NCI-H82 (cell line): ENCODE measurements at regions not wholly inside any gene's neighbourhood (a gene's known extent, or its start where the extent isn't known, plus 50 kb on each side); places are given as distances from the start of the nearest gene placed in this dataset.

Experiments used
- DNase-seq: peaks from one replicate; lab custom pipeline; 2025; lab: John Stamatoyannopoulos, UW

DNA sequence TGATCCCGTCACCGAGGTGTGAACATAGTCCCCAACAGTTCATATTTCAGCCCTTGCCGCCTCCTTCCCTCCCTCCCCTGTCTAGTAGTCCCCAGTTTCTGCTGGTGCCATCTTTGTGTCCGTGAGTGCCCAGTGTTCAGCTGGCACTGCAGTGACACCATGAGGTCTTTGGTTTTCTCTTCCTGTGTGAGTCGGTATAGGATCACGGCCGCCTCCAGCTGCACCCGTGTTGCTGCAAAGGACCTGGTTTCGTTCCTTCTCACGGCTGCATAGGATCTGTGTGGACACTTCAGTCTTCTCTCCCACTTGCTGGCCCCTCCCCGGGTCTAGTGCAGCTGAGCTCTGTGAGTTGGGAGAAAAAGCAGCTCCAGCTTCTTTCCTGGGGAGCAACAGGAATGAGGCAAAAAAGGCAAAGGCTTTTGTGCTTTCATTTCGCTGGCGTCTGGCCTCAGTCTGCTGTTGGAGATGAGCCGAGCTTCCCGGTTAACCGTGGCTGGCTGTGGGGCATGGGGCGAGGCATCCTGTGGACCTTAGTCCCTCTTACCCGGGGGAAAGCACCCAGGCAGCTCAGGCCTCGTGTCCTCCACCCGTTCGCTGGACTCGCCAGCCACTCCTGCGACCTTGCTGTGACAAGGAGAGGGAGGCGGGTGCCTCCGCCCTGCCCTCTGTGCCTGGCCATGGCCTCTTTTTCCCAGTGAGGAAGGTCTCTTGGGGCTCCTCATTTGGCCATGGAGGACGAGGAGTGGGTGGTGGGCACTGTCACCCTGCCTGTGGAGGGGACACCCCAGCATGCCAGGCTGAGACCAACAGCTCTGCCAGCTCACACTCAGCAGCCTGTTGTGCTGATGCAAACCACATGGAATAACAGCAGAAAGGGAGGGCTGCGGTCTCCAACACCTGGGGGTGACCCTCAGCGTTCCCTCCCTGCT is 196.5 kb downstream of the TEX29 start:
- DNase-seq = no peak

GRCh38 chr13:111517641-111518010 is 197.2 kb downstream of the TEX29 start:
- DNase-seq = no peak

DNA sequence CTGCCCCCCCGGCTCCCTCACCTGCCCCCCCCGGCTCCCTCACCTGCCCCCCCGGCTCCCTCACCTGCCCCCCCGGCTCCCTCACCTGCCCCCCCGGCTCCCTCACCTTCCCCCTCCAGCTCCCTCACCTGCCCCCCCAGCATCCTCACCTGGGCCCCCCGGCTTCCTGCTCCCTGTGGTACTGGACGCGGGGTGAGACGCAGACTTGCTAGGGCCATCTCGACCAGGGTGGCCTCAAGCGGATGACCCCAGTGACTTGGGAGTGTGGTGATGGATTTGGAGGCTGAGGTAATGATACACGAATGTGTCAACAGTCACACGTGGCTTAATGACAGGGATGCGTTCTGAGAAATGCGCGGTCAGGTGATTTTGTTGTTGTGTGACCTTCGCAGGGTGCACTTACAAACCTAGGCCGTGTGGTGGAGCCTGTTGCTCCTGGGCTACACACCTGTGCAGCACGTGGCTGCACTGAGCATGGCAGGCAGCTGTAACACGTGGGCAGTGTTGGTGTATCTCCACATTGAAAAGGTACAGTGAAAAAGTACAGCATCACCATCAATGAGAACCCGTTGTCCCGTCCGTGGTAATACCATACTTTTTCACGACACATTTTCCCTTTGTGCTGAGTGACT is 197.8 kb downstream of the TEX29 start:
- peak; percentile 27 for DNase-seq

DNA sequence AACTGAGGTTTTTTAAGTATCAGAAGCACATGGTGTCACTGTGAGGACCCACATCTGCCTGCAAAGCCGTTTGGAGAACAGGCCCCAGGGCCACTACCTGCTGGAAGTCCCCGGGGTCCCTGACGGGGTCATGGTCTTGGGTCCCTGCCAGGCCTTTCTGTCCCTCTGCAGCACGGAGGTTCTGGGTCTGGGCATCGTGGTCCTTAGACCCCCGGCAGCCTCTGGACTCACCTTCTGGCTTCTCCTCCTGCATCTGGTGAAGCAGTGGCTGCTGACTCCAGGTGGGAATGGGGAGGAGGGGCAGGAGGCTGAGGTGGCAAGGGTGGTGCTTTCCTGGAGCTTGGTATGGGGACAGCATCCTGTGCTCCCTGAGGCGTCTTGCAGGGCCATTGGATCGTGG is 198.6 kb downstream of the TEX29 start:
- no peak for DNase-seq

- DNase-seq = no peak
Measured at GRCh38 chr13:111519490-111520170, 199.2 kb downstream of the TEX29 start.

DNA sequence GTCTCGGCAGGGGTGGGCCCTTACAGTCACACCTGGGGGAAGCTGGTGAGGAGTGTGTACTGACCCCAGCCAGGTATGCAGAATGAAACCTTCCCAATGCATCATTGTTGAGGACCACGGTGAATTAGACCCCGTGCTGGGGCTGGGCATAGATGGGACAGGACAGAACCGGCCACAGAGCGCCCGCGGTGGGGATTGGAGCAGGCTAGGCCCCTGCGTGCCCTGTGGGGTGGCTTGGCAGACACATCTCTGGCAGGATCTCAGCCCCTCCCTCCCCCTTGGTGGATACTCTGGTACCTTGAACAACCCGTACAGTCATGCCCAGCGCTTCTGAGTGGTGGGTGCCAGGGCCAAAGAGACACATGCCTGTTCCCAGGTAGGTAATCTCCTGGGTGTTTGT is 200.6 kb downstream of the TEX29 start:
- DNase-seq = no peak

GRCh38 chr13:111521691-111522229 is 201.3 kb downstream of the TEX29 start:
- DNase-seq = no peak

DNA sequence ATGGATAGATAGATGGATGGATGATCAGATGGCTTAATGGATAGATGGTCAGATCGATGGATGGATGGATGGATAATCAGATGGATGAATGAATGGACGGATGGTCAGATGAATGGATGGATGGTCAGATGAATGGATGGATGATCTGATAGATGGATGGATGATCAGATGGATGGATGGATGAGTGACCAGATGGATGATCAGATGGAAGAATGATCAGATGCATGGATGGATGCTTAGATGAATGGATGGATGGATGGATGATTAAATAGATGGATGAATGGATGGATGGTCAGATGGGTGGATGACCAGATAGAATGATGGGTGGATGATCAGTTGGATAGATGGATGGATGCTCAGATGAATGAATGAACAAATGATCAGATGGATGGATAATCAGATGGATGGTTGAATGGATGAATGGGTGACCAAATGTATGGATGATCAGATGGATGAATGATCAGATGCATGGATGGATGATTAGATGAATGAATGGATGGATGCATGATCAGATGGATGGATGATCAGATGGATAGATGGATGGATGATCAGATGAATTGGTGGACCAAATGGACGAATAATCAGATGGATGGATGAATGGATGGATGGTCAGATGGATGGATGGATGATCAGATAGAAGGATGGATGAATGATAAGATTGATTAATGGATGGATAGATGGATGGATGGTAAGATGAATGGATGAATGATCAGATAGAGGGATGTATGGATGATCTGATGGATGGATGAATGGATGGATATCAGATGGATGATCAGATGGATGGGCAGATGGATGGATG is 205.1 kb downstream of the TEX29 start:
- no peak for DNase-seq

GRCh38 chr13:111526922-111527321 is 206.5 kb downstream of the TEX29 start:
- DNase-seq = no peak

GRCh38 chr13:111527614-111528229 is 207.3 kb downstream of the TEX29 start:
- no peak for DNase-seq

- DNase-seq = no peak
Measured at GRCh38 chr13:111528513-111528912, 208.1 kb downstream of the TEX29 start.

DNA sequence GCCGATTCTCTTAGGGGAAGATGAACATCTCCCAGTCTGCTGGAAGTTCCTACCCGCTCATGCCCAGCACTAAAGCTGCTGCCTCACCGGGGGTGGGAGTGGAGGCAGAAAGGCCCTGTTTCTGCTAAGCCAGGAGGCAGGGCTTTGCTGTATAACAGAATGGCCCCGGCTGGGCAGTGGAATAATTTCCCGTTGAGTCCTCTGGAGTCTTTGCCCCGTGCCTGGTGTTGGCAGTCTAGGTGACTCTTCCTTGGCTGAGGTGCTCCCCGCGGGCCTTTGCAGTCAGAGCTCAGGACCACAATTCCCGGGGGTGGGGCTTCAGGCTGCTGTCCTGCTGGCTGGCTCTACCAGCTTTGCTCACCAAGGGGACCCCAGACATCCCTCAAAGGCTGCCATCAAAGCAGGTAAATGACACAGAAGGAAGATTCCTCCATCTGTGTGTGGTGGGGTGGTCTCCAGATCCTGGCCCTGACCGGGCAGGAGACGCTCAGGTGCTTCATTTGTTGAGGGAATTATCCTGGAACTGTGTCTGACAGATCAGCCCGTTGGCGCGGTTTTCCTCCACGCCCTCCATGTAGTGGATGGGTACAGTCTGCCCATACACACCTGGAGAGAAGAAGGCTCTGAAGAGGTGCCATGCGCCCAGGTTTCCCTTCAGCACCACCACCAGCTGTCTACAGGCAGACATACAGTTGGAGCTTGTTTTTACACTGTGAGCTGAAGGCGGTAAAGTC is 209.9 kb downstream of the TEX29 start:
- no peak for DNase-seq

DNA sequence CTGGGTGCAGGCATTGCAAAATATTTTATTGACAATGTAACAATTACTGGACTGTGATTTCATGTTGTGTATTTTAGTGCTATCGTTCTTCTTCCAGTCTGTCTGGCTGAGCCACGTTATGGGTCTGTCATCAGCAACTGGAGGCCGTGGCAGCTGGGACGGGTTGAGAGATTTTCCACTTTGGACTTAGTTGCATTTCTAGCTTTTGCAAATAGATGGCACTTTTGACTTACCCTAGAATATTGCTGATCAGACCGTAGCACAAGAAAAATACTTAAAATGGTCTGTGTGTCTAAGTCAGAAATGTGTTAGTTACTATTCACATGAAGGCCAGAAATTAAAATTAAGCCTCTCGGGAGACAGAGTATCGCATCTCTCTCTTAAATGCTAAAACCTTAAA is 211.1 kb downstream of the TEX29 start:
- DNase-seq = no peak

GRCh38 chr13:111532111-111532510 is 211.7 kb downstream of the TEX29 start:
- no peak for DNase-seq

DNA sequence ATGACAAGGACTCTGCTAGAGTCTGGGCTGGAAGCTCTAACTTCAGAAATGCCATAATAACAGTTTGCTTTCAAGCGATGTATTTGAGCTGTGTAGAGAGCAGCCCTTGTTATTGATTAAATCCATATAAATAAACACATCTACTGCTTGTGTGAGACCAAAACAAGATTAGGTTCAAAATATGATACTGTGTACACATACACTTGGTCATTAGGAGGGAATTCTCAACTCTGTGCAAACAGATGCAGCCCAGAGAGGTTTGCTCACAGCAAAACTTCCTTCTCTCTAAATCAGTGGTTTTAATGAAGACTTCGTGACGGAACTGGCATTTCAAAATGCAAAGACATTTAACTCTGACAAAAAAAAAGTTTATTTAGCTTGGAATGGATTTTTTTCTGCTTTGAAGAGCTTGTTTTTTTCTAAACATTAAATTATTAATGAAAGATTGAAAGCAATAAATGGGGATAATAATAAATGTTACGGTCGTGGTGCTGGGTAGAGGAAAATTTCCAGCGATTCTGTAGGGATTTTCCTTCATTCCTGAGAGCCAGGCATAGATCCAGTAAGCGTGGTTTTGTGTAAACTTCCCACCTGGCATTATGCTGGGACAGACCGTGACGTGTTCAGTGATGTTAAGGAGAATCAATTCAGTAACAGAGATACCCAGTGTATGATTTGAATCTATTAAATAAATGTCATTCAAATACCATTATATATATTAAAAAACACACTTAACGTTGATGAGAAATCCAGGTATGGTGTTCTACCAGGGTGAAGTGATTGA is 213.7 kb downstream of the TEX29 start:
- DNase-seq = no peak

DNA sequence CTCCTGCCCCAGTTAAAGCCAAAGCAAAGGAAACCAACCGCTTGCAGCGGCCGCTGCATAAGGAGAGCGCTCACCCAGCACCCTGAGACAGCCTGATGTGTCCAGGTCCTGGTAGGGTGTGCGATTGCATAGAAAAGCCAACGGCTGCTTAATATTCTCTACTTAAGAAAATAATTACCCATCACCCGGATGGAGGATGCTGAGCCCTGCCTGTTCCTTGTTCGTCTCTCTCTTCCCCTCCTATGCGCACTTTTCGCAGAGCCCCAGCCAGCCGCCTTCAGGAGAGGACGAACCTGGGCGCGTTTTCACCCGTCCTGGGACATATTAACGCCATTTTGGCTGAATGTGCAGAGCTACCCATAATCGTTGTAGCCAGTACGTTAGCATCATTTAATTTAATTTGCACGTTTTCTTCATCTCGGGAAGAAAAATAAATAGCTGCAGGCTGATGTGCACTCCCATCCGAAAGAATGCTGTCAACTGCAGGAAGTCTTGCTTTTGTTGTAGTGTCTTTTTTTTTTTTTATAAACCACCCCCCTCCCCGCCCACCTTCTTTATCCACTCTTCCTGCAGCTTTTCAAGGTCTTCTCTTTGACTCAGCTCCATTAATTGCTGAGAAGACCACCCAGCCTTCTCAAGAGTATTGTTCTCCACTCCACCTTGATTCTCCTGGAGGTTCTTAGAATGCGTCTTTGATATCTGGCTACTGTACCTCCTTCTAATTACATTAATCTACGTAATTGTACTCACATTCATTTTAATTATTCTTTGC is 214.5 kb downstream of the TEX29 start:
- no peak for DNase-seq

- no peak for DNase-seq
Measured at GRCh38 chr13:111535523-111535811, 215.0 kb downstream of the TEX29 start.

DNA sequence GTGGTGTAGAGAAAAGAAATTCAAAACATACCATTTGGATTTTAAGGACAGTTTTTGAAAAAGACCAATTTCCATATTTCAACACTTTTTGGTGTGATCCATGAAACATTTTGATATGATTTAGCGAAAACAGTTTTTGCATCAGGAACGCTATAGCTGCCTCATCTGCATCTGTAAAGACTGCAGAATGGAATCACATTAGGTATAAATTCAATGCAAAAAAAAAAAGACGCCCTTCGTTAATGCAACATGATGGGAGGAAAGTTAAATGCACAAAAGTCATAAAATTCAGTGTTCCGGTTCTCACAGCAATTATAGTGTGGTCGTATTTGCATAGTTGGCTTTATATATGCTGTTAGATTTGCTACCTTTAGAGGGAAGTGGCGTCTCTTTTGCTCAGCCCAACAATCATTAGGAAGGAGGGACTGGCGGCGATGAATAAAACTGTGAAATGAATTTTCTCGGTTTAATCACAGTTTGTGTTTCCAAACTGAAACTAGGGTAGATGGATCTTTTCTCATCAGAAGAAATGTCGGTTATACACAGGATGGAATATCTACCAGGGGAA is 215.7 kb downstream of the TEX29 start:
- no peak for DNase-seq

DNA sequence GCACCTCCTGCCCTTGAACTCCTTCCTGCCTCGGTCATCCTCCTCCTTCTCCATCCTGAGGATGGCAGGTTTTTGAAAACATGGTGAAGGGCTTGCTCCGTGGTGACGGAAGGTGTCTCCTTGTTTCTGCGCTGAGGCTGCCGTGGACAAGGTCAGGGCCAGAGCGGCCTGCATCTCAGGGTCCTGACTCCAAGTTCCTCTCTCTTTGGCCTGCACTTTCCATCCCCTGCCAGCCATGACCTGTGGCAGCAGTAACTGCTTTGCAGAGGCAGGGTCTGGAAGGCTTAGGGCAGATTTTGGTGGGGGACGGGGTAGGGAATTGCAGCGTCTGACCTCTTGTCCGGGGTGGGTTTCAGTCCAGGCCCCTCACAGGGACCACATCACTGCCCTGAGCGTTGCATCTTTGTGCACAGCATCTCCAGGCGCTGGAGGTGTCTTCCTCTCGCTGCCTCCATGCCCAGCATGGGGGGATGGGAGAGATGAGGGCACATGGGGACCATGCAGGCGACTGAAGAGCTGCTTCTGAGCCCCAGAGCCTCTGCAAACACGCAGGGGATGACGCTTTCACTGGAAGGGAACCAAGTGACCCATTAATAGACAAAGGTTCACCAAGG is 216.8 kb downstream of the TEX29 start:
- no peak for DNase-seq
